NOMO-1 treated with dmso at 0.1 percent for 144 hours (cell line): ENCODE measurements at regions not wholly inside any gene's neighbourhood (a gene's known extent, or its start where the extent isn't known, plus 50 kb on each side); places are given as distances from the start of the nearest gene placed in this dataset.
"Not testable (repeated sequence)": the region's sequence is repeated elsewhere in the genome, so short reads cannot be mapped to it uniquely, and the experiment has no call there.

Experiments used
- DNase-seq: peaks from one replicate; lab custom pipeline; 2025; ENCODE audit not compliant: unreplicated experiment; lab: John Stamatoyannopoulos, UW

- DNase-seq, result no peak
These were observed 282.1 kb downstream of the SHOX start for GRCh38 chrX:912677-913076.

- DNase-seq, result not testable (repeated sequence)
These were observed 278.5 kb downstream of the SHOX start for GRCh38 chrX:909068-909467.

- DNase-seq, result no peak
These were observed 276.0 kb downstream of the SHOX start for GRCh38 chrX:906586-906985.

DNA sequence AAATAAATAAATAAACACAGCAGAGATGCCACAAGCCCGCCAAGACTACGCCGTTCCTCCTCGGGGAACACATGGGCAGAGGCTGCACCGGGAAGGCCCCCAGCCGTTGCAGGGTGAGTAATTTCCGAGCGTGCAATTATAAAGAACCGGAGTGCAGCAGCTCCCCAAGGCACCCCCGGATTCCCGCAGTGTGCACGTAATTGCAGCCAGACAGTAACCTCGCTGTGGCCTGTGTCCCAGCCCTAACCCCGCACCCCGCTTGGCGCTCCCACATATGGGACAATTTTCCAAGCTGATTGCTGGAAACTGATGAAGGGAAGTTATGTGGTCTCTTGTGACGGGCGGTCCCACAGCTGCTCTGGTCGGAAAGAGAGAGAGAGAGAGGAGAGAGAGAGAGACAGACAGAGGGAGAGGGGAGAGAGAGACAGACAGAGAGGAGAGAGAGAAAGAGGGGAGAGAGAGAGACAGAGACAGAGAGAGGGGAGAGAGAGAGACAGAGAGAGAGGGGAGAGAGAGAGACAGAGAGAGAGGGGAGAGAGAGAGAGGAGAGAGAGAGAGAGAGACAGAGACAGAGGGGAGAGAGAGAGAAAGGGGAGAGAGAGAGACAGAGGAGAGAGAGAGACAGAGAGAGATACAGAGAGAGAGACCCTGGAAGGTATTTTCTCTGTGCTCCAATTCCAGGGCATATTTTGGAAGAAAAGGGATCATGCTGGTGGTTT lies 275.4 kb downstream of the SHOX start:
- no peak for DNase-seq

DNA sequence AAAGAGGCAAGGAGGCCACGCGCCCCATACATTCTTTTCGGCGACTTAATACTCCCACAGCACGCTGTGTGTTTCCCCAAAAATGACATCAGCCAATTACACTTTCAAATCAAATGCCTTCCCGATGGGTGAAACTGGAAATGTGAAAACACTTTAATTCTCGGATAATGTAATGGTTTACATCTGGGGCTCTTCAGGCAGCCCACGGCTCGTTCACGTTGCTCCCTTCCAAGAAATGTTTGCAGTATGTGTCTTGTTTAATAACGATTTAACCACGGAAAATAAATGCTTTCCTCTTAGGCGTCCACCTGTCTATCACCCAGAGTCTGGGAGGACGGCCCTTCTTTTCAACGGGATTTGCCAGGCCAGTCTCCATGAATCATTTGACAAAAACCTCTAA lies 272.5 kb downstream of the SHOX start:
- no peak for DNase-seq

- no peak for DNase-seq
These were observed 265.7 kb downstream of the SHOX start for GRCh38 chrX:896256-896655.

GRCh38 chrX:889966-890651 lies 259.5 kb downstream of the SHOX start:
- no peak for DNase-seq

- DNase-seq, result not testable (repeated sequence)
These were observed 257.1 kb downstream of the SHOX start for GRCh38 chrX:887724-888123.

DNA sequence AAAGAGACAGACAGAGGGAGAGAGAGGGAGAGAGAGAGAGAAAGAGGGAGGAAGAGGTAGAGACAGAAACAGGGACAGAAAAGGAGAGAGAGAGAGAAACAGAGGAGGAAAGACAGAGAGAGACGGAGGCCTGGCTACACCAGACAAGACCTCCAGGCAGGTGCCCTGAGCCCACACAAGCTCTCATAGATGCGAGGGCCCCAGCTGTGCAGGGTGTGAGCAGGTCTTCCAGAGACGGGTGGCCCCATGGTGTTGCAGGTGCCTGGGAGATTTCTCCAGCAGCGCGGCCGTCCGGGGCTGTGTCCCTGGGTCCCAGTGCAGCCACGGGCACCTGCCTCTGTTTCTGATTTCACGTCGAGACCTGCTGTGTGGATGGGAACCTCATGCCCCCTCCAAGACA lies 253.0 kb downstream of the SHOX start:
- no peak for DNase-seq

GRCh38 chrX:879756-880698 lies 249.4 kb downstream of the SHOX start:
- DNase-seq, result not testable (repeated sequence)

DNA sequence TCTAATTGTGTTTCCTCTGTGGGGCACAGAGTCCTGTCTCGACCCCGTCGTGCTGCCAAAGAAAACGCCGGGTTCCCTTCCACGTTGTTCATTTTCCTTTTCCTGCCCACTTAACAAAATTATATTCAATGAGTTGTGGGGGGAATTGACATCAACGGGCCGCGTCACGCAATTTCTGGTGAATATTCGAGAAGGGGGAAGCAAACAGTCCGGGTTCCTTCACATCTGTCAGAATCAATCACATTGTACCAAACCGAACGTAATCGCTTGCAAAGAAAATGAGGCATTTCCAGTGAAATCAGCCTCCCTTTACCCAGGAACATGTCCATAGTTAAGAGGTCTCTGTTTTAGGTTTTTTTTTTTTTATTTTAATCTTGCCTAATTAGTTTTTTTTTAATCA lies 243.5 kb downstream of the SHOX start:
- DNase-seq, result no peak

- DNase-seq, result no peak
These were observed 242.4 kb downstream of the SHOX start for GRCh38 chrX:873016-873415.

- no peak for DNase-seq
These were observed 241.5 kb downstream of the SHOX start for GRCh38 chrX:872090-872489.

DNA sequence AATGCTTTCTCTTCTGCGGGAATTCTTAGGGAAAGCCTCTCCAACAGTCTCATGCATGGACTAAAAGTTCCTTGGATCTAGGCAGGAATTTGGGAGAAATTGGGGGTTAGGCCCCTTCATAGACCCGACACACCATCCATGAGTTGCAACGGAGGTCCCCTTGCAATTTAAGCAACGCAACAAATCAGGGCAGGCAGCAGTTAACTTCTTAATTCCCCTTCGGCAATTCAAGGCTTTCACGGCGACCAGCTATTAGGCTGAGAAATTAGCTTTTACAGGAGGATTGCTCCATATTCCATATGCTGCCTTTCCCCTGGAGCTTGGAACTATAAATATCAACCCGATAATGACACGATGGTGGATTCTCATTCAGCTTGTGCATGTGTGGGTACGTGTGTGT lies 241.0 kb downstream of the SHOX start:
- DNase-seq, result no peak

- no peak for DNase-seq
These were observed 237.5 kb downstream of the SHOX start for GRCh38 chrX:867966-868647.

DNA sequence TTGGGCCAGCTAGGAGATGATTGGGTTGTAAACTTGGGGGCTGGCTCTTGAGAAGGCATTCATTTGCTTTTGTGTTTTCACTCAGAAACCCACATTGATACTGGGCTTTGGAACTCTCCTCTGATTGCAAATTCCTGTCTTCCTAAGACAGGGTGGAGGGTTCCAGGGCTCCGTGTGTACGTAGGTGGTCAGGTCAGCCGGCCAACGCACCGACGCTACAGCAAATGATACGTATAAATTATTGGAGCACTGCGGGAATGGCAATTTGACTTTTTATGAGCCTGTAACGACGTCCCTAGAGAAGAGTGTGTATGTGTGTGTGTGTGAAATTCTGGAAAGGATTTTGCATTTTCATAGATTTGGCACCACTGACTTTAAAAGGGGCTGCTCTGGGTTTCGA lies 236.9 kb downstream of the SHOX start:
- no peak for DNase-seq

- no peak for DNase-seq
These were observed 235.9 kb downstream of the SHOX start for GRCh38 chrX:866441-866990.

- DNase-seq, result no peak
These were observed 234.8 kb downstream of the SHOX start for GRCh38 chrX:865422-865821.

GRCh38 chrX:861921-862320 lies 231.3 kb downstream of the SHOX start:
- no peak for DNase-seq

DNA sequence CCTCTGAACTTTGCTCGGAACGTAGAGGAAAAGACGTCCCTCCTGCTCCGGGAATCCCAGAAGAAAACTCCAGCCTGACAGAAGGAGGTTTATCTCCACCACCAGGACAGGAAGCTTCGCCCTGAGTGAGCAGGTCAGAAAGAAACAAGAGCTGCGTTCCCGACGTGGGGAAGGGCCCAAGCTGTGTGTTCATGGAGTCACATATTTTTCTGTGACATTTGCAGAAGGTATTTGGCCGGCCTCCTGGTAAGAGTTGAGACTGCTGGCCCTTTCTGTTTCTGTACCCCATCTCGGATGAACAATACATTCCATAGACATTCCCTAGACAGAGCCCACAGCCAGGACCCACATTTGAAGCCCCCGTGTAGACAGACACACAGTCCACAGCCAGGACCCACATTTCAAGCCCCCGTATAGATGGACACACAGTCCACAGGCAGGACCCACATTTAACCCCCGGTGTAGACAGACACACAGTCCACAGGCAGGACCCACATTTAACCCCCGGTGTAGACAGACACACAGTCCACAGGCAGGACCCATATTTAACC lies 230.8 kb downstream of the SHOX start:
- DNase-seq, result no peak

DNA sequence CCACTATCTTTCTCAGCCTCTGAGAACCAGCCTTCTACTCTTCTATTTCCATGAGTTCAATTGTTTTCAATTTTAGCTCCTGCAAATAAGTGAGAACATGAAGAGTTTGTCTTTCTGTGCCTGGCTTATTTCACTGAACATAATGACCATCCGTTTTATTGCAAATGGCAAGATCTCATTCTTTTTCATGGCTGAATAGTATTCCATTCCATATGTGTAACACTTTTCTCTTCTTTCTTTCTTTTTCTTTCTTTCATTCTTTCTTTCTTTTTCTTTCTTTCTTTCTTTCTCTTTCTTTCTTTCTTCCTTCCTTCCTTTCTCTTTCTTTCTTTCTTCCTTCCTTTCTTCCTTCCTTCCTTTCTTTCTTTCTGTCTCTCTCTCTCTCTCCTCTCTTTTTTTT lies 228.7 kb downstream of the SHOX start:
- DNase-seq, result no peak
